ENCODE measurements at regions not wholly inside any gene's neighbourhood (a gene's known extent, or its start where the extent isn't known, plus 50 kb on each side); places are given as distances from the start of the nearest gene placed in this dataset.
"Not testable (repeated sequence)": the region's sequence is repeated elsewhere in the genome, so short reads cannot be mapped to it uniquely, and the experiment has no call there.

DNA sequence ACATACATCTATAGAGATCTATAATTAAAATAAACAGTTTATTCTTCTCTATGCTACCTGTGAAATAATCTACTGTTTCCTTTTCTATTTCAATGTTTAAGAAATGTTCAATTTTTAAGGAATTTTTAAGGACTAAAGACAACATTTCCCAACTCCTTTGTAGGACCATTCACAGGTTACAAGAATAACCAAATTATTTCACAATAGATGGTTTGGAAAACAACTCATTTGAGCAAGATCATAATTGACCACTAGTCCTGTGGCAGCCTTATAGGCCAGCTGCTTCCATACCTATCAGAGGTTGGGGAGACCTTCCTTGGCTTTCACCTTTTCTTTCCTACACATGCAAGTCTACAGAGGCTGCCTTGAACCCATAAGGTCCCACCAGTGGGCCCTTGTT lies 193.7 kb downstream of the TTC39B start:
- no peak for DNase-seq

DNA sequence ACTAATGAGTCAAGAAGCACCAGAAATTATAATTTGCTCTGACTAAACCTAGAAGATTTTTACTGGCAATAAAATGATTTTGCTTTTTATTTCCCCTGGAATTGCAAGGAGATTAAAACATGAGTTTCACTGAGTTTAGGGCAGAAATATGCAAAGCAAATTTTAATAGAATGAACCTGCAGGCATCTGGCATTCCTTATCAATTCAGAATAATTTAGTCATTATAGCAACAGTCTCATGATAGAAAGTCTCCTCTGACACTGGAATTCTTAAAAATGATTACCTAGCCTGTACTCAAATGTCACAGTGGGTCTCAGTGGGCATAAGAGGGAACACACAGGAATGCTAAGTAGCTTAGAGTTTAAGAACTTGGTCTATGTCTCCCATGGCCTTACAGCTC lies 195.9 kb downstream of the TTC39B start:
- DNase-seq: no peak

DNA sequence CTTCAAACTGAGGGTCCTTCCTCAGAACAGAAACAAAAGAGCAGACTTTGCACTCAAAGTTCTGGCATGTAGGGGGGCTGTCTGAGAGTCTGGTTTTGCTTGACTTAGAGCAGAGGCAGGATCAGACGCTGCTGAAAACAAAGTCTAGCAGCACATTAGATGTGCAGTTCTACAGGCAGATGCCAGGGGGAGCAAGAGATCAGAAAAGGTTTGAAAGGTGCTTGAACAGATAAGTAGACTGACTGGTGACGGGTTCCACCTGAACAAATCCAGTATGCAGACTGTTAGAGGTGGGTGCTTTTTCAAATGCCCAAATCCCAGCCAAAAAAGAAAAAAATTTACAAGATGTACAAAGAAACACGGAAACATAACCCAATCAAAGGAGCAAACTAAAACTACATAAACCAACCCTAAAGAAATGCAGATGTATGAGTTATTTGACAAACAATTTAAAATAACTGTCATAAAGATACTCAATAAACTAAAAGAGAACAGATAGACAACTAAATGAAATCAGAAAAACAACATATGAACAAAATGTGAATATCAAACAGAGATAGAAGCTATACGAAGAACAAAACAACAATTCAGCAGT lies 194.7 kb upstream of the FREM1 start:
- peak; percentile 25 for DNase-seq

DNA sequence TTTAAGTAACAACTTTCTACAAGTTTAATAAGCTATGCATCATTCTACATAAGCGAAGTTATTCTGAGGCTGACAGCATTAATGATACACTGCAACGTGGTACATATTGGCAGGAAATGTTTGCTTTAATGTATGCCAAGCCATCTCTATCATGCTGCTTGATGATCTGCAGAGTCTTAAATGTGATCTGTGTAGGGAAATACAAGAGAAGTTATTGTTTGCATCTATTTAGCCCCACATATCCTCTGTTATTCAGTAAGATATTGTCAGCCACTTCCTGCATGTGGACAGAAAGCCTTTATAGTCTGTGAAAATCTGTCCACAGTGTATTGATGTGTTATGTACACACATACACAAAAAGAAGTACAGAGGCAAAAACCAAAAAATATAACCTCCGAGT lies 193.1 kb upstream of the FREM1 start:
- no peak for DNase-seq

DNA sequence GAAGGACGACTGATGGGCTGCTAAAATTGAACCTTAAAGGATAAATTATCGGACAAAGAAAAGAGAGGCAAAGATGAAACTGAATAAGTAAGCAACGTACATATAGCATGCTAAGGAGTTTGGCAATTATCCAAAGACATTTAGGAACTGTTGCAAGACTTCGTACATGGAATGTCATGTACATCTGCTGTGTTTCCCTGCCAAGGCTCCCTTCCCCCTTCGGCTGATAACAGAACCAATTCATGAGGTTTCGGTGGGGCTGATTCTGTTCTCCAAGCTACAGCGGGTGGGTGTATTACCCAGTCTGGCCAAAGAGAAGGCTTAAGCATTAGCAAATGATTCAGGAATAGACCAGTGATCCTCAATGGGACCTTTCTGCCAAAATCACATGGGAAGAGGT lies 190.9 kb upstream of the FREM1 start:
- DNase-seq: no peak

DNA sequence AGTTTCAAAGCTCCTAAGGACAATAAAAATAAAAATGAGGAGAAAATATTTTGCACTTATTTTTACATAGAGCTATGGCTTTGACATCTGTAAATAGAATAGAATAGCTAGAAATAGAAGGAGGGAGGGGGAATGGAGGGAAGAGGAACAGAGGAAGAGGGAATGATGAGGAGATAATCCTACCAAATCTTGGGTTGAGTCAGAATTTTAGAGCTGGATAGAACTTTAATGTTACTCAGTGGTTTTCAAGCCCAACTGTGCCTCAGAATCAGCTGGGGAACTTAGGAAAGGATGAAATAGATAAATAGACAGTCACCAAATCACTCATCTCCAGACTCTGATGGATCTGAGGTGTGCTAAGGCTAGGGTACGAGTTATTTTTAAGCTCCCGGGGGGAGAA lies 190.3 kb upstream of the FREM1 start:
- no peak for DNase-seq

DNA sequence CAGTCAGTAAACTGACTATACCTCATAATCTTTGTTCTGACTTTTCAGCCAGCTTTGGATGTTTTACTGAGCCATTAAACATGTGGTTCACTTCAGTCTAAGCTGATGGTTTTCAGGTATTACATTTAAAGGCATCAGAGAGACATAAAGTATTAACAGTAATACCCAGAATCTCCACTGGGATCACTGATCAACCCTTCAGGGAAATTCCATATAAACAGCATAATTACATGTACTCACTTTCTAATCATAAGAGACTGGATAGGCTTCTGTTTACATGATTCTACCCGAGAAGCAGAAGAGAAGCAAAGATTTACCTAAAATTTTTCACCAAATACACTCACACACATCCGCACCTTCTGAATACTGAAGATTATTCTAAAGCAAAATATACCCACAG lies 186.7 kb upstream of the FREM1 start:
- no peak for DNase-seq

DNA sequence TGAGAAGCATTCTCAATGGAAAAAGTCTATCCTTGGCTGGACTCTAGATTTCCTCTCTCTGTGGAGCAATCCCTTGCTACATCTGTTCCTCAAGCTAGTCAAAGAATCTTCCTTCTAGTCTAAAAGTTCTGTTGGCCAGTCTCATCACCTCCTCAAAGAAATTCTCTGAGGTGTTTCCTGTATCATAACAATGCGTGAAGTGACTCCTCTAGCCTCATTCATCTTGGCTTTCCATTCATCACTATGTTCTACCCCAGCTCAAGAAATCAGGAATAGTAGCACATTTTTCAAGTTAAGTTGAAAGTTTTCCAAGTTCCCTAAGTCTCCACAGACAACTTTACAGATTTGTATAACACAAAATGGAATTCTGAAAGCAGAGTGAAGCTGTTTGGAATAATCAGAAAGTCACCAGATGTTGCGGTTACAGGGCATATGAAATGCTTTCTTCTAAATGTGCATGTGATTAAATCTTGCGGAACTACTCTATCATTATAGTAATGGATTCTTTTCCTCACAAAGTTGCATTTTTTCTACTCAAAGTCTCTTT lies 176.6 kb upstream of the FREM1 start:
- no peak for DNase-seq

DNA sequence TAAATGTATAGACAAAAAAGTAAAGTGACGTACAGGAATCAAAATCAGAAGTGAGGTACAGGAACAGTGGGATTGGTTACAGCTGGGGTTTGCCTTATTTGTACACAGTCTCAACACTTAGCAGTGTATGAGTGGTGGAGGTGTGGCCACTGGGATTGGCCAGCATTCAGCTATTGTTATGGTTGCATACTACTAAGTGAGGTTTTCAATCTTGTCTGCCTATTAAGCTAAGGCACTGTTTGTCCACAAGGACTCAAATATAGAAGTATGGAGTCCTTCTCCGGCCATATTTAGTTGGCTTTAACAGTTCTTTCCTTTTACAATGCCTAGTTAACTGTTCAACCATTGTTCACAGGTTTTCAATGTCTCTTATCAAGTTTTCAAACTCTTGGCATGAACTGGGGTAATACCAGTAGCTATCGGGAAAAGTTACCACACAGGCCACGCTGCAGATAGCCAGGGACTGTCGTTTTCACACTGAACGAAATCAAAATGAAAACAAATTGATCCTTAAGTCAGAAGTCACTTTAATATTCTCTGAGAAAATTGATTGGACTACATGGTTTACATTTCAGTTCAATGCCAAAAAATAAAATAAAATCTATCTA lies 176.0 kb upstream of the FREM1 start:
- DNase-seq: no peak

DNA sequence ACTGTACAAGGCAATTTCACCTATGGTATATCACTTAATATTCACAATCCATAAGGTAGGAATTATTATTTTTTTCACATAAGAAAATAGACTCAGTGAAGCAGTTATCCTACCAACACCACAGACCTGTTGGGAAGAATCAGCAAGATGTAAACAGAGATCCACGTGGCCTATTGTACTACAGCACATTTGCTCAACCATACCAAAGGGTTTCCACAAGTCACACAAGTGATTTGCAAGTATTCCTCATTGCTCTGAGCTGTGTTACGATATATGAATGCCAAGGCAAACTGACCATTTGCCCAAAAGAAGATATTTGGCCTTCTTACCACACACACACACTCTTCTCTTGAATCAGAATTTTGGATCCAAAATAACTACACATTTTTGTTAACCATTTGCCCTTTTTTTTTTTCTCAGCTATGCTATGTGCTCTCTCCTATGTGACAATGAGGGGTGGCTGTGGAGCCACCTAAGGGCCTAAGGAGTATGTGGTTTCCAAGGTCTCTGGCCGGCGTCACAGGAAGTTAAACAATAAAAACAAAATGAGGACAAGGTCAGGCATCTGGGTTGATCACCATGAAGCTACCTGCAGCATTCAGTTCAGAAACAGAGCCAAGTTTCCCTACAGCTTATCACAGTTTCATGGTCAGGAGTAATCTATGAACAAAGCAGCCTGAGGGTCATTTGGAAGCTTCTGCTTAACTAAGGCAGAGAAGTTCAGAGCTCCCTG lies 171.0 kb upstream of the FREM1 start:
- no peak for DNase-seq

DNA sequence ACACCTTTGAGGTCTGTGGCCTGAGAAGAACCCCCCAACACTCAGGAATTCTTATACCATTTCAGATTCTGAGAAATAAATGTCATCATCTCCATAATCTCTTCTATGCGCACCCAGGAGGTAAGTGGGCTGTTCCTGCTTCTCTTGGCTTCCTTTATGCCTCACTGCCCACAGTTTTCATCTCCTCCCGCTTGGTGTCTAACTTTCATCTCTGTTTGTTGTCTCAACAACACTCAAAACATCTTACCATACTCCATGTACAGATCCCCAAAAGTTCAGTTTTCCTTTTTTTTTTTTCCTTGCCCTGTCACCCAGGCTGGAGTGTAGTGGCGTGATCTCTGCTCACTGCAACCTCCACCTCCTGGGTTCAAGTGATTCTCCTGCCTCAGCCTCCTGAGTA lies 170.2 kb upstream of the FREM1 start:
- no peak for DNase-seq

DNA sequence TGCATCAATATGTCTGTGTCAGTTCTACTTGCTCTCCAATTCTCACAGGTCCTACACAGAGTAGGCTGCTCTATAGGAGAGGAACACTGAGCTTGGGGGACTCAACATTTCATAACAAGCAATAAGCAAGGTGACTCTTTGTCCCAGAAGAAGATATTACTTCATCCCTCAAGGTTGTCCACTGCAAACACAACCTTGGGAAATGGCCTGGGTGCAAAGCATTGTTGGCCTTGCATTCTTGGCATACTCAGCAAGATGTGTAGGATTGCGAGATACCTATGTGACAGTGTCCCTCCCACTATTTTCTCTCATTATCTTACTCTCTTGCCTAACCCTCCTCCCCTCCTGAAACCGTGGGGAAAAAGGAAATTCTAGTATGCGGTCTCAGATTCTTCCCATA lies 169.8 kb upstream of the FREM1 start:
- no peak for DNase-seq

DNA sequence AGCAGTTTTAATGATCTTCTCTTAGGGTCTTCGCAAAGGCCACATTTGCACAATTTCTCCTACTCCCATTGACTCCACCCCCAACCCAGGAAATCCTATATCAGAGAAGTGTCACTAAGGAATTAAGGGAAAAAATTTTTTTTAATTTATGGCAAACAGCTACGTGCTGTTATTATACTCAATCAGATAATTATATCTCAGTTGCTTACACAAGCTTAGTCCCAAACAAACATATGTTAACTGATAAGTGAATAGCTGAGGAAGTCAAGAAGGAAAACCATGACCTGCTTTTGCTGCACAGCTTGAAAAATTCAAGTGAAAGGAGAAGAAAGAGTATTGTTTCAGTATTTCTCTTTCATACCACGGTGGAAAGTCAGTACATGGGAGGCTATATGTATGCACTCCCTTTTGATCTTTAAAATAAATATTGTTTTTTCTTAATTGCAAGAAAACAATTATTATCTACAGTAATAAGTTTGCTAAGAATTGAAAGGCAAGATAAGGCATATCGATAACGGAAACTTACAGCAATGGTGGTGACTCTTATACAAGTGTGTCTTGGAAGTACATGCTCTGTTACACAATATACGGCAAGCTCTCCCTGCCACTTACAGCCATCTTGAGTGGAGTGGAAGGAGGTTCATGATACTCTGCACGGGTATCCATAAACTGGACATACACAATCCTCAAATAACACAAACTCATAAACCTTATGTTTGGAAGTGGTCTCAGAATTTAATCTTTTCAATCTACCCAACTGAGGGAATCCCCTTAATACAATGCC lies 167.9 kb upstream of the FREM1 start:
- DNase-seq: no peak

DNA sequence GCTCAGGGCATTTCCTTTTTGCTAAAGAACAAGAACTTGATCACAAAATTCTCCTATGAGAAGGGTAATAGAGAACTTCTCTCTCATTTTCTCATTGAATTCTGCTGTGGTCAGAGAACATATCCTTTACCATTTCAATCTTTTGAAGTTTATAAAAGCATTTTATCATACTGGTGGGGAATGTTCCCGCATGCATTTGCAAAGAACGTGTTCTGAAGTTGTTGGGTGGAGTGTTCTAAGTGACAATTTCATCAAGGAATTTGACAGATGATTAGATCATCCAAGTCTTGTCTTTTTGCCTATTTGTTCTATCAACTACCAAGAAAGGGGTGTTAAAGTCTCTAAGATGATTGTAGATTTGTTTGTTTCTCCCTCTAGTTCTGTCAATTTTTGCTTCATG lies 163.4 kb upstream of the FREM1 start:
- DNase-seq: no peak

DNA sequence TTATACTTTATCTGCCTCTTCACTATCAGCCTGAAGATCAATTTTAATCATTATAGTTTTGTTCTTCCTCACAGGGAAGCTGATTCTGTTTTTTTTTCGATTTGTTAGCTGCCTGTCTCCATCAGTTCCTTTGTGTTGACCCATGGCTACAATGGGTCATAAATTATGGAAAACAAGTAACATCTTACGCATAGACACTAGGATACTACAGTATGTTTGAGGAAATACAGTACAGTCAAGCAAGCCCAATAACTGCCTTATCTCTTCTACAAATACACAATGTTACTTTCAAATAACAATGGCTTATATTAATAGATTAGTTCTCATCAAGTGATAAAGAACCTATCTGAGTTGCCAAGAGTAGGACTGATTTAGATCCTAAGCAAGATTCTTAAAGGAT lies 160.5 kb upstream of the FREM1 start:
- DNase-seq: no peak

DNA sequence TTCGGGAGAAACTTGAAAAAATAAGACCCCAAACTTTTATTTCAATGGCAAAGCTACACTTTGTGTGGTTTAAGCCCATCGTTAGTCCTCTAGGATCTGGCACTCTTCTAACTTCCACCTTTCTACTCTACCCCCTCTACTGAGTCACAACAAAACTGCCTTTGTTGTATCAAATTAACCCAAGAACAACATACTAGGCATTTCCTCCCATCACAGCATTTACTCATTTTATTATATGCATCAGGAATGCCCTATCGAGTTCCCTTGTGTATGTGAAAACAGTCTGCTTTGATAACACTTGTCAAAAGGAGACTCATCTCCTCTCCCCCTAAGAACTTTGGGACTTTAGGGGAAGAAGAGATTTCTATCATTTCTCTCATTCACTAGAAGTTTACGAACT lies 158.9 kb upstream of the FREM1 start:
- DNase-seq: no peak

DNA sequence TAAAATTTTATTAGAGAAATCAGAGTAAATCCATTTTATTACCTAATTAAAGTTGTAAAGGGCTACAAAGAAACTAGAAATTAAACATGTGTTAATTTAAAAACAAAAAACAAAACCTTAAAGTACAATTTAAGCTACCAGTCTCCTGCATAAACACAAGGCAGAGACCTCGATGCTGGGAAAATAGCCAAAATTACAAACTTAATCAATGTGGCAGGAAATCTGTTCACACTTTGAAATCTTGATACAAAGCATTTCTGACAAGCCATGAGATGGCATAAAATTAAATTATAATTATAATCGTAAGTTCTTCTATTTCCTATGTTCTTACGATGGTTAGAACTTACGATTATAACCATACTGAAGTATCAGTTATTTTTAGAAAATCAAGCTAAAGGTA lies 158.0 kb upstream of the FREM1 start:
- DNase-seq: no peak

DNA sequence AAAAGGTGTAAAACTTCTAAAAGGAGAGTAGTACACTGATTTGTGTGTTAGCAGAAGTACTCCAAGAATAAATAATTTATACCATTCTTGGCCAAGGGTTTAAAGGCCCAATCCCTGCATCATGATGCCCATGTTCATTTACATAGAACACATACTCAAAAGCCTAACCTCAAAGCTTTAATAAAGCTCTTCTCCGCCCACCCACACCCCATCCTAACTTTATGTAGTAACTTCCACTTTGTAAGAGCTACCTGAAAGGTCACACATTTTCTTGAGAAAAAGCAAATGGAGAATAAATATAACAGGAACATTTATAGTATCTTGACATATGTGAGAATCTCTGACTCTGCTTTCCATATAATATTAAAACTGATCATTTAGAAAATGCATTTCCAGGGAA lies 148.8 kb upstream of the FREM1 start:
- DNase-seq: no peak

DNA sequence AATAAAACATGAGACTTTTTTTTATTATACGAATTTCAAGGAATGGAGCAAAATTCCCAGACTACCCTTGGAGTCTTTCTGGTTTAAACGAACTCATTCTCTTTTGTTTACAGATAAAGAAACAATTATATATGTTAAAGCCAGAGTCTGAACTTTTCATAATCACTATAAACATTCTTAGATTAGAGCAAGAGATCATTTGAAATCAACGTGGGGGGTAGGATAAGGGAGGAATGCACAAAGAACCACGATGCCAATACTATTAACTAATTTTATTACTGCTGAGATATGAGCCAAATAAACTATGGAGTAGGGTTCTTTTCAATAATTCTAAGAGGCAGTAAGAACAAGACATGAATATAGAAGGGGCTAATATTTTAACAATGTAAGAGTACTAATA lies 148.0 kb upstream of the FREM1 start:
- no peak for DNase-seq

DNA sequence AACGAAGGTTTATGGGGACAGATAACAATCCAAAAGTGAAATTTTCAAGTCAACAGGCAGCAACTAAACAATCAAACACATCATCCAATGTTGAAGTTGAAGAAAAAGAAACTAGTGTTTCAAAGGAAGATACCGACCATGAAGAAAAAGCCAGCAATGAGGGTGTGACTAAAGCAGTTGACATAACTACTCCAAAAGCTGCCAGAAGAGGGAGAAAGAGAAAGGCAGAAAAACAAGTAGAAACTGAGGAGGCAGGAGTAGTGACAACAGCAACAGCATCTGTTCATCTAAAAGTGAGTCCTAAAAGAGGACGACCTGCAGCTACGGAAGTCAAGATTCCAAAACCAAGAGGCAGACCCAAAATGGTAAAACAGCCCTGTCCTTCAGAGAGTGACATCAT lies 145.1 kb upstream of the FREM1 start:
- not testable (repeated sequence) for DNase-seq

DNA sequence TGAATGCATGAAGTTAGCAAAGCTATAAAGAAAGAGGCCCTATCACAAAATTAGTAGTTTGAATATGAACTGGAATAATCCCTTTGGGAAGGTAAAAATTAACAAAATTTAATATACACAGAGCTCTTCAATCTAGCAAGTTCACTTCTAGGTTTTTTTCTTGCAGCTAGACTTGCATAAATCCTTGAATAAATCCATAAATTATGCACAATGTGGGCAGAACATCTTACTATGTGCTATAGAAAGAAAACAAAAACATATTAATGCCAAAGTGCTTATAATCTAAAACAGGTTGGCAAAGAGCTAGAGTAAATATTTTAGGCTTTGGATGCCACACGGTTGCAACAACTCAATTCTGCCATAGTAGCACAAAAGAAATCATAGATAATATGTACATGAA lies 138.5 kb upstream of the FREM1 start:
- no peak for DNase-seq

DNA sequence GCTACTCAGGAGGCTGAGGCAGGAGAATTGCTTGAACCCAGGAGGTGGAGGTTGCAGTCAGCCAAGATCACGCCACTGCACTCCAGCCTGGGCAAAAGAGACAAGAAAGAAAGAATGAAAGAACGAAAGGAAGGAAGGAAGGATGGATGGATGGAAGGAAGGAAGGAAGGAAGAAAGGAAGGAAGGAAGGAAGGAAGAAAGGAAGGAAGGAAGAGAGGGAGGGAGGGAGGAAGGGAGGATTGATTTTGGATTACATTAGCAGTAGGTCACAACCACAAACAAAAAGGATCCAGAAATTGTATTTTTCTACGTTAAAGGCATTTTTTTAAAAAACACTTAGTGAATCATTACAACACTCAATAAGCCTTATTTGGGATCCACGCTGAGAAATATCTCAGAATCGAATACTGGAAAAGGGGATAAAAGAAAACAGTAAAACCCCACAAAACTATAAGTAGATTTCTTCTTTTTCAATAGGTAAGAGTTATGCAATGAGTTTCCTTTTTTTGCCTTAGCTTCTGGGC lies 136.9 kb upstream of the FREM1 start:
- DNase-seq: no peak

DNA sequence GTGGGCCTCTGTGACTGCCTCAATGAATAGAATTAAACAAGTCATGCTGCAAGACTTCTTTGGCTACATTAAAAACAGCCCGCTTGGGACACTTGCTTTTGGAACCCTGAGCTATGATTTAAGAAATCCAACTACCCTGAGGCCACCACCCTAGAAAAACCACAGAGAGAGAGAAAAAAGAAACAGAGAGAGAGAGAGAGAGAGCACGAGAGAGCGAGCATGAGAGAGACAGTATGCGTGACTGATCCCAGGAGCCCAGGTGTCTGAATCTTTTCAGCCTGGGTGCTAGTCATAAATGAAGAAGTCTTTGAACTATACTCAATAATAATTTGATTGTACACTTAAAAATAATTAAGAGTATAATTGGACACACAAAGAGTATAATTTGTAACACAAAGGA lies 123.1 kb upstream of the FREM1 start:
- no peak for DNase-seq

Data from CD4-positive, alpha-beta T cell treated with Interferon gamma for 1 hour (primary cell).